GM12872 (cell line): ENCODE measurements at regions not wholly inside any gene's neighbourhood (a gene's known extent, or its start where the extent isn't known, plus 50 kb on each side); places are given as distances from the start of the nearest gene placed in this dataset.

Source experiments
- CTCF ChIP-seq: IDR thresholded peaks from 3 replicates; pipeline ENCODE4 v1.5.1; 2011; ENCODE audit warnings: low read depth, mild to moderate bottlenecking, low read length, moderate library complexity; ENCODE audit not compliant: insufficient read depth

GRCh38 chr2:240269886-240270285 is 129.4 kb upstream of the OTOS start:
- TF ChIP-seq CTCF, result no peak

- no peak for TF ChIP-seq CTCF
Measured at GRCh38 chr2:240271716-240272341, 131.4 kb upstream of the OTOS start.

GRCh38 chr2:240275386-240275785 is 134.9 kb upstream of the OTOS start:
- TF ChIP-seq CTCF, result no peak

- no peak for TF ChIP-seq CTCF
Measured at GRCh38 chr2:240277073-240277806, 136.8 kb upstream of the OTOS start.

GRCh38 chr2:240277807-240278522 is 137.5 kb upstream of the OTOS start:
- no peak for TF ChIP-seq CTCF

- TF ChIP-seq CTCF, result no peak
Measured at GRCh38 chr2:240278661-240279060, 138.2 kb upstream of the OTOS start.

GRCh38 chr2:240280621-240281020 is 140.2 kb upstream of the OTOS start:
- TF ChIP-seq CTCF, result no peak
